AG09309 (cell line): ENCODE measurements at regions not wholly inside any gene's neighbourhood (a gene's known extent, or its start where the extent isn't known, plus 50 kb on each side); places are given as distances from the start of the nearest gene placed in this dataset.

Source experiments
- DNase-seq: peaks from one replicate; pipeline ENCODE4 v3.0.0-alpha.2; 2010; ENCODE audit warnings: low read depth
- H3K4me3 ChIP-seq: 2 replicates; pipeline ENCODE4 v1.5.1; 2011; ENCODE audit warnings: mild to moderate bottlenecking, low read depth, low read length, moderate library complexity; ENCODE audit not compliant: control insufficient read depth
- TF ChIP-seq, protein P1 (sequence below): IDR thresholded peaks from 2 replicates; pipeline ENCODE4 v1.5.1; 2011; ENCODE audit warnings: mild to moderate bottlenecking, low read depth, low read length, inconsistent platforms; ENCODE audit not compliant: insufficient read depth, control insufficient read depth; ENCODE audit errors: missing control alignments

GRCh38 chr1:218570456-218570855 lies 225.3 kb downstream of the TGFB2 start:
- no peak overlapping the region for H3K4me3 ChIP-seq
- TF ChIP-seq, protein P1, sequence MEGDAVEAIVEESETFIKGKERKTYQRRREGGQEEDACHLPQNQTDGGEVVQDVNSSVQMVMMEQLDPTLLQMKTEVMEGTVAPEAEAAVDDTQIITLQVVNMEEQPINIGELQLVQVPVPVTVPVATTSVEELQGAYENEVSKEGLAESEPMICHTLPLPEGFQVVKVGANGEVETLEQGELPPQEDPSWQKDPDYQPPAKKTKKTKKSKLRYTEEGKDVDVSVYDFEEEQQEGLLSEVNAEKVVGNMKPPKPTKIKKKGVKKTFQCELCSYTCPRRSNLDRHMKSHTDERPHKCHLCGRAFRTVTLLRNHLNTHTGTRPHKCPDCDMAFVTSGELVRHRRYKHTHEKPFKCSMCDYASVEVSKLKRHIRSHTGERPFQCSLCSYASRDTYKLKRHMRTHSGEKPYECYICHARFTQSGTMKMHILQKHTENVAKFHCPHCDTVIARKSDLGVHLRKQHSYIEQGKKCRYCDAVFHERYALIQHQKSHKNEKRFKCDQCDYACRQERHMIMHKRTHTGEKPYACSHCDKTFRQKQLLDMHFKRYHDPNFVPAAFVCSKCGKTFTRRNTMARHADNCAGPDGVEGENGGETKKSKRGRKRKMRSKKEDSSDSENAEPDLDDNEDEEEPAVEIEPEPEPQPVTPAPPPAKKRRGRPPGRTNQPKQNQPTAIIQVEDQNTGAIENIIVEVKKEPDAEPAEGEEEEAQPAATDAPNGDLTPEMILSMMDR: no peak
- DNase-seq: no peak

DNA sequence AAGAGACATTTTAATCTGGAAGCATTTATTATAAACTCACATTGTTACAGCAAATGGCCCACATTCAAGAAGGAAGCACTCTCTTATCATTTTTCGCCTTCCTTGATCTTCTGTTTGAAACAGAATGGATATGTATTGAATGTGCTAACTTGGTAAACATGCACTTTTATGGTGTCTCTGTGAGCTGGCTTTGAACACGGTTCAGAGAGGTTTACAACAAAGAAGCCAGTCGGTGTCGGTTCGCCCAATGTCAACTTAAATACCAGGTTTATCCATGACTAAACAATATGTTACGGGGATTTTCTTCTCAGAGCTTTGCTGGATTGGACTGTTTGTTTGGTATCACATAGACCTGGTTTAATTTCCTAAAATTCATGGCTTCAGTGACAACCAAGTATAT lies 226.4 kb downstream of the TGFB2 start:
- TF ChIP-seq, protein P1: no peak
- H3K4me3 ChIP-seq: no peak overlapping the region
- DNase-seq: no peak

DNA sequence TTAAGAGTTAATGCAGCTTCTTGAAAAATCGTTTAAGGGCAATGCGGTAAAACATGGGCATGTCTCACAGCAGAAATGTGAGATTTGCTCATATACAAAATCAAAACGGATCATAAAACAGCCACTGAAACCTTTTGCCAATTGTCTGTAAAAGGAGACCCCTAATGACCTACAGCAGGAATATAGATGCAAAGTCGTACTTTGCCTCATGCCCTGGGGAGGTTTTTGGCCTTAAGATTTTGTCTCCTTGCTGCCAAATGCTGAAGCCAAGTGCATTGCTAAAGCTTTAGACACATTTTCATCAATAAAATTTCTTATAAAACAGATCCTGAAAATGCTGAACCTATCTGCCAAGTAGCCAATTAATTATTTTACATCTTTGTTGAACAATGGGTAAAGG lies 226.9 kb downstream of the TGFB2 start:
- DNase-seq: no peak
- no peak overlapping the region for H3K4me3 ChIP-seq
- TF ChIP-seq, protein P1: no peak

- no peak overlapping the region for H3K4me3 ChIP-seq
- DNase-seq: no peak
- TF ChIP-seq, protein P1: no peak
These were observed 228.8 kb downstream of the TGFB2 start for GRCh38 chr1:218573925-218574324.

DNA sequence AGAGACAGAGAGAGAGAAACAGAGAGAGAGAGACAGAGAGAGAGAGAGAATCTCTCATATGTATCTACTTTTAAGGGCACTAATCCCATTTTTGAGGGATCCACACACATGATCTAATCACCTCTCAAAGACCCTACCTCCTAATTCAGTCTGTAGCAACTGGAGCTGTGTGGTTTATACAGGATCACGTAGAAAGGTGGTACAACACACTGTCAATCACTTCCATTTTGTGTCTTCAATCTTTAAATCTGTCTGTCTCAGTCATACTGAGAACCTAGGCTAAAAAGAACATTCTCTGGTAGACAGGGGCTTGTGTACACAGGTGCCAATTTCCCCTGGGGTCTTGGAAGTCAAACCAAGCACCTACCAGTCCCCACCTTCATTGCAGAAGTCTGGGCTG lies 229.9 kb downstream of the TGFB2 start:
- DNase-seq: no peak
- TF ChIP-seq, protein P1: no peak
- H3K4me3 ChIP-seq: no peak overlapping the region

GRCh38 chr1:218575856-218576255 lies 230.7 kb downstream of the TGFB2 start:
- DNase-seq: no peak
- TF ChIP-seq, protein P1: no peak
- no peak overlapping the region for H3K4me3 ChIP-seq

DNA sequence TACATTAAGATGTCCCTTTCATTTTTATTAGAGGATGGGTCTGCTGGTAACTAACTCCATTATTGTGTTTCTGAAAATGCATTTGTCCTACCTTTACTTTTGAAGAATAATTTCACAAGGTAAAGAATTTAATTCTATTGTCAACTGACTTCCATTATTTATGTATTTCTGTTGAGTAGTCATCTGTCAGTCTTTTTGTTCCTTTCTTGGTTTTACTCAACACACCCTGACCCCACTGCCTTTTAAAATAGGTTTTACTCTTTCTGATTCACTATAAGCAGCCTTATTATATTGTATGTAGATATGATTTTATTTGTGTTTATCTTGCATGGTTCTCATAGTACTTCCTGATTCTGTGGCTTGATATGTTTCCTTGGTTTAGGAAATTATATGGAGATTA lies 237.5 kb downstream of the TGFB2 start:
- TF ChIP-seq, protein P1: no peak
- no peak overlapping the region for H3K4me3 ChIP-seq
- DNase-seq: no peak
